Upper lobe of right lung (tissue), 1 donor: ENCODE measurements at regions not wholly inside any gene's neighbourhood (a gene's known extent, or its start where the extent isn't known, plus 50 kb on each side); places are given as distances from the start of the nearest gene placed in this dataset.

Experiments used
- ATAC-seq: fragments of 200-7000 bp; cut with Tn5 transposase; one replicate; pipeline ENCODE4 v1.9.1; 2020; ENCODE audit warnings: mild to moderate bottlenecking, moderate library complexity
- DNase-seq: peaks from one replicate; pipeline ENCODE4 v3.0.0-alpha.2; 2020
- H3K27ac ChIP-seq: fragments of 200-600 bp; one replicate; pipeline ENCODE4 v1.8.0; 2022
- H3K27me3 ChIP-seq: fragments of 200-600 bp; one replicate; pipeline ENCODE4 v1.8.0; 2022; ENCODE audit warnings: mild to moderate bottlenecking
- H3K36me3 ChIP-seq: fragments of 200-600 bp; one replicate; pipeline ENCODE4 v1.8.0; 2022
- H3K4me1 ChIP-seq: fragments of 200-600 bp; one replicate; pipeline ENCODE4 v1.8.0; 2022
- H3K4me3 ChIP-seq: fragments of 200-600 bp; one replicate; pipeline ENCODE4 v1.8.0; 2022; ENCODE audit warnings: mild to moderate bottlenecking
- H3K9me3 ChIP-seq: fragments of 200-600 bp; one replicate; pipeline ENCODE4 v1.8.0; 2022
- intact Hi-C: fragments of 100-400 bp; cut with DNase I; formaldehyde crosslinking; loops from one replicate; pipeline ENCODE4 v1.11.0; 2022
- TF ChIP-seq, protein P1 (sequence below): fragments of 200-600 bp; IDR thresholded peaks from one replicate; pipeline ENCODE4 v1.8.0; 2022; ENCODE audit warnings: antibody characterized with exemption
- donor health status: DM: no; HTN: yes; CAD: no; lungs with severe emphysema.

DNA sequence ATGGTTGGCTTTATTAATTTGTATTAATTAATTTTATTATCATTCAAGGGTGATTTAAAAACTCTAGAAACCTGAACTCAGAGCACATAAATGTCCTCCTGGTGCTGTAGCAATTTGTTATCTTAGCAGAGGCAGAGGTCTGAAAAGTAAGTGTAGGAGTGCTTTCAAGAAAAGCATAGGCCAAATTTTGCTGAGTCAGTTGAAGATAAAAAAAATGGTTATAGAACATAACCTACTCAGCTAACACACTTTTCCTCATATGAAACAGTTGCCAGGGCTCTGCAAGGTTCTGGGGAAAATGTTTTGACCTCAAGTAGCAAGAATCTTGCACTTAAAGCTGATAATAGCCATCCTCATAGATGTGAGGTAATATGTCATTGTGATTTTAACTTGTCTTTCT, 53.5 kb upstream of the CHODL start:
- DNase-seq (no peak), ATAC-seq (no peak)
- Histone ChIP-seq H3K36me3 (no peaks in the 10 kb centered on the region), H3K4me3 (no peak overlapping the region), H3K27me3 (no peaks in the 10 kb centered on the region), H3K4me1 (no peaks in the 10 kb centered on the region), H3K27ac (no peak overlapping the region), H3K9me3 (no peaks in the 10 kb centered on the region)
- intact Hi-C loops, result no loop called here
- TF ChIP-seq, protein P1, sequence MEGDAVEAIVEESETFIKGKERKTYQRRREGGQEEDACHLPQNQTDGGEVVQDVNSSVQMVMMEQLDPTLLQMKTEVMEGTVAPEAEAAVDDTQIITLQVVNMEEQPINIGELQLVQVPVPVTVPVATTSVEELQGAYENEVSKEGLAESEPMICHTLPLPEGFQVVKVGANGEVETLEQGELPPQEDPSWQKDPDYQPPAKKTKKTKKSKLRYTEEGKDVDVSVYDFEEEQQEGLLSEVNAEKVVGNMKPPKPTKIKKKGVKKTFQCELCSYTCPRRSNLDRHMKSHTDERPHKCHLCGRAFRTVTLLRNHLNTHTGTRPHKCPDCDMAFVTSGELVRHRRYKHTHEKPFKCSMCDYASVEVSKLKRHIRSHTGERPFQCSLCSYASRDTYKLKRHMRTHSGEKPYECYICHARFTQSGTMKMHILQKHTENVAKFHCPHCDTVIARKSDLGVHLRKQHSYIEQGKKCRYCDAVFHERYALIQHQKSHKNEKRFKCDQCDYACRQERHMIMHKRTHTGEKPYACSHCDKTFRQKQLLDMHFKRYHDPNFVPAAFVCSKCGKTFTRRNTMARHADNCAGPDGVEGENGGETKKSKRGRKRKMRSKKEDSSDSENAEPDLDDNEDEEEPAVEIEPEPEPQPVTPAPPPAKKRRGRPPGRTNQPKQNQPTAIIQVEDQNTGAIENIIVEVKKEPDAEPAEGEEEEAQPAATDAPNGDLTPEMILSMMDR, result no peak

DNA sequence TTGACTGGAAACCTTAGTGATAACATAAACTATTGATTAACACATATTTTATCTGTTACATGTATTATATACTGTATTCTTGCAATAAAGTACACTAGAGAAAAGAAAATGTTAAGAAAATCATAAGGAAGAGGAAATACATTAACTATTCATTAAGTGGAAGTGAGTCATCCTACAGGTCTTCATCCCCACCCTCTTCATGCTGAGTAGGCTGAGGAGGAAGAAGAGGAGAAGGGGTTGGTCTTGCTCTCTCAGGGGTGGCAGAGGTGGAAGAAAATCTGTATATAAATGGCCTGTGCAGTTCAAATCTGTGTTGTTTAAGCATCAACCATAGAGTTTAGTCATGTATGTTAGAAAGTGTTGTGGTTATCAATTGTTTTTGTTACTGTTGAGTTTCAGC, 66.1 kb upstream of the CHODL start:
- Histone ChIP-seq H3K9me3 (peaks cover 3% of the 10 kb centered on the region), H3K27ac (no peak overlapping the region), H3K36me3 (no peaks in the 10 kb centered on the region), H3K4me1 (no peaks in the 10 kb centered on the region), H3K4me3 (no peak overlapping the region), H3K27me3 (no peaks in the 10 kb centered on the region)
- ATAC-seq (no peak), DNase-seq (no peak)
- TF ChIP-seq, protein P1, result no peak
- intact Hi-C loops, result no loop called here

- no peaks in the 10 kb centered on the region for H3K36me3 ChIP-seq
- ATAC-seq, result no peak
- intact Hi-C loops, result no loop called here
- H3K4me3 ChIP-seq, result no peak overlapping the region
- H3K4me1 ChIP-seq, result no peaks in the 10 kb centered on the region
- no peak overlapping the region for H3K27ac ChIP-seq
- TF ChIP-seq, protein P1, result no peak
- H3K27me3 ChIP-seq, result no peaks in the 10 kb centered on the region
- DNase-seq, result no peak
- no peaks in the 10 kb centered on the region for H3K9me3 ChIP-seq
These were observed 70.3 kb upstream of the CHODL start for GRCh38 chr21:18174370-18174769.

GRCh38 chr21:18170829-18171228, 73.8 kb upstream of the CHODL start:
- Histone ChIP-seq H3K27me3 (no peaks in the 10 kb centered on the region), H3K4me1 (no peaks in the 10 kb centered on the region), H3K4me3 (no peak overlapping the region), H3K27ac (no peak overlapping the region), H3K9me3 (no peaks in the 10 kb centered on the region), H3K36me3 (no peaks in the 10 kb centered on the region)
- intact Hi-C loops, result no loop called here
- TF ChIP-seq, protein P1, result no peak
- no peak for DNase-seq
- ATAC-seq, result no peak

DNA sequence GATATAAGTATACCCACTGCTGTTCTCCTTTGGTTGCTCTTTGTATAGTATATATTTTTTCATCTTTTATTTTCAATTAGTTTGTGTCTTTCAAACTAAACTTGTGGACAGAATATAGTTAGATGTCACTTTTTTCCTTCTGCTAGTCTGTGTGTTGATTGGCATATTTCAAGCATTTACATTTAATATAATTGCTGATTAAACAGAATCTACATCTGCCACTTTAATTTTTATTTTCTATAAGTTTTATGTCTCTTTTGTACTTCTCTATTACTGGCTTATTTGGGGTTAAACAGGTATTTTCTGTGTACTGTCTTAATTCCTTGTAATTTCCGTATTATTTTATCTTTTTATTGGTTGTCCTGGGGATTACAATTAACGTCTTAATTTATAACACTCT, 74.4 kb upstream of the CHODL start:
- DNase-seq, result no peak
- Histone ChIP-seq H3K27me3 (no peaks in the 10 kb centered on the region), H3K4me1 (no peaks in the 10 kb centered on the region), H3K4me3 (no peak overlapping the region), H3K27ac (no peak overlapping the region), H3K36me3 (no peaks in the 10 kb centered on the region), H3K9me3 (no peaks in the 10 kb centered on the region)
- TF ChIP-seq, protein P1, result no peak
- intact Hi-C loops, result no loop called here
- ATAC-seq, result no peak

DNA sequence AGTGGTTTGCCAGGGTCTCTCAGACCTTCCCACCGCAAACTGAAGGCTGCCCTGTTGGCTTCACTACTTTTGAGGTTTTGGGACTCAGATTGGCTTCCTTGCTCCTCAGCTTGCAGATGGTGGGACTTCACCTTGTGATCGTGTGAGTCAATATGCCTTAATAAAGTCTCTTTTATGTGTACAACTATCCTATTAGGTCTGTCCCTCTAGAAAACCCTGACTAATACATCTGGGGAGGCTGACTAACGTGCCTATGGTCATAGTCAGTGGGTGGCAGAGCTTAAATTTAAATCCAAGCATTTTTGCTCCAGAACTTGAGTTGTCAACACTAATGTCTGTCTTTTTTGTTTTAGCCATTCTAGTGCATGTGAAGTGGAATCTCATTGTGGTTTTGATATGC, 76.5 kb upstream of the CHODL start:
- H3K27ac ChIP-seq, result no peak overlapping the region
- no peaks in the 10 kb centered on the region for H3K36me3 ChIP-seq
- TF ChIP-seq, protein P1, result no peak
- no peaks in the 10 kb centered on the region for H3K4me1 ChIP-seq
- no peaks in the 10 kb centered on the region for H3K9me3 ChIP-seq
- no peak for ATAC-seq
- no peak overlapping the region for H3K4me3 ChIP-seq
- no peaks in the 10 kb centered on the region for H3K27me3 ChIP-seq
- intact Hi-C loops, result no loop called here
- DNase-seq, result no peak
